Liver (tissue), 8 donors: ENCODE measurements at regions not wholly inside any gene's neighbourhood (a gene's known extent, or its start where the extent isn't known, plus 50 kb on each side); places are given as distances from the start of the nearest gene placed in this dataset.
"Not testable (repeated sequence)": the region's sequence is repeated elsewhere in the genome, so short reads cannot be mapped to it uniquely, and the experiment has no call there.

Source experiments
- DNase-seq: peaks from one replicate; pipeline ENCODE4 v3.0.0-alpha.2; 2017; ENCODE audit warnings: low spot score
- H3K27ac ChIP-seq, 2 donors: one replicate each; pipeline ENCODE4 v1.7.0; 2013; ENCODE audit warnings: inconsistent platforms in 2 of 2, low read length in 2 of 2, control low read depth in 1 of 2, low read depth in 1 of 2, mild to moderate bottlenecking in 1 of 2
- H3K27me3 ChIP-seq, 4 donors: one replicate each; pipeline versions ENCODE4 v1.6.1 to v1.7.0; 2013; ENCODE audit warnings: low read length in 3 of 4, inconsistent platforms in 1 of 4, mild to moderate bottlenecking in 1 of 4, moderate library complexity in 1 of 4; ENCODE audit not compliant: control insufficient read depth in 4 of 4, insufficient read depth in 4 of 4
- H3K36me3 ChIP-seq, 4 donors: one replicate each; pipeline versions ENCODE4 v1.6.1 to v1.7.0; 2013; ENCODE audit warnings: low read length in 3 of 4, mild to moderate bottlenecking in 3 of 4, low read depth in 1 of 4, moderate library complexity in 1 of 4; ENCODE audit not compliant: control insufficient read depth in 4 of 4, insufficient read depth in 3 of 4
- H3K4me1 ChIP-seq, 4 donors: one replicate each; pipeline versions ENCODE4 v1.6.1 to v1.7.0; 2013; ENCODE audit warnings: low read length in 3 of 4, mild to moderate bottlenecking in 3 of 4, moderate library complexity in 1 of 4; ENCODE audit not compliant: control insufficient read depth in 4 of 4, insufficient read depth in 4 of 4
- H3K4me3 ChIP-seq, 3 donors: one replicate each; pipeline versions ENCODE4 v1.6.1 to v1.7.0; 2013; ENCODE audit warnings: low read length in 3 of 3, control low read depth in 1 of 3, low read depth in 1 of 3, mild to moderate bottlenecking in 1 of 3
- H3K9ac ChIP-seq, 2 donors: one replicate each; pipeline ENCODE4 v1.7.0; 2013; ENCODE audit warnings: low read length in 2 of 2, mild to moderate bottlenecking in 2 of 2, moderate library complexity in 2 of 2, control low read depth in 1 of 2, low read depth in 1 of 2
- H3K9me3 ChIP-seq, 4 donors: one replicate each; pipeline versions ENCODE4 v1.6.1 to v1.7.0; 2013; ENCODE audit warnings: low read length in 3 of 4; ENCODE audit not compliant: control insufficient read depth in 4 of 4
- EGR1 ChIP-seq, 2 donors: IDR thresholded peaks; 2 replicates each; pipeline ENCODE4 v1.6.1; 2016 to 2018; ENCODE audit warnings: antibody characterized with exemption in 2 of 2, low read depth in 2 of 2
- FOXA1 ChIP-seq: IDR thresholded peaks from 2 replicates; pipeline ENCODE4 v1.6.1; 2016; ENCODE audit warnings: antibody characterized with exemption
- FOXA2 ChIP-seq: IDR thresholded peaks from 2 replicates; pipeline ENCODE4 v1.6.1; 2016; ENCODE audit warnings: antibody characterized with exemption
- GABPA ChIP-seq, 2 donors: IDR thresholded peaks in 1 of 2; conservative IDR thresholded peaks in 1 of 2; 2 replicates each; pipeline ENCODE4 v1.6.1; 2016; ENCODE audit warnings: antibody characterized with exemption in 2 of 2, mild to moderate bottlenecking in 1 of 2, moderate library complexity in 1 of 2
- HNF4A ChIP-seq, 2 donors: conservative IDR thresholded peaks; 2 replicates each; pipeline ENCODE4 v1.6.1; 2016; ENCODE audit warnings: antibody characterized with exemption in 2 of 2, mild to moderate bottlenecking in 2 of 2
- HNF4G ChIP-seq: IDR thresholded peaks from 2 replicates; pipeline ENCODE4 v1.6.1; 2016; ENCODE audit warnings: antibody characterized with exemption
- JUND ChIP-seq, 2 donors: IDR thresholded peaks; 2 replicates each; pipeline ENCODE4 v1.6.1; 2016; ENCODE audit warnings: antibody characterized with exemption in 2 of 2
- NR2F2 ChIP-seq: IDR thresholded peaks from 2 replicates; pipeline ENCODE4 v1.6.1; 2016; ENCODE audit warnings: antibody characterized with exemption
- RAD21 ChIP-seq, 2 donors: IDR thresholded peaks; 2 replicates each; pipeline ENCODE4 v1.6.1; 2016; ENCODE audit warnings: antibody characterized with exemption in 2 of 2, mild to moderate bottlenecking in 2 of 2
- RXRA ChIP-seq, 2 donors: IDR thresholded peaks; 2 replicates each; pipeline ENCODE4 v1.6.1; 2017 to 2018; ENCODE audit warnings: antibody characterized with exemption in 2 of 2, mild to moderate bottlenecking in 1 of 2
- SP1 ChIP-seq: IDR thresholded peaks from 2 replicates; pipeline ENCODE4 v1.6.1; 2018; ENCODE audit warnings: antibody characterized with exemption, mild to moderate bottlenecking
- TAF1 ChIP-seq: conservative IDR thresholded peaks from 2 replicates; pipeline ENCODE4 v1.6.1; 2016; ENCODE audit warnings: antibody characterized with exemption, mild to moderate bottlenecking
- YY1 ChIP-seq: IDR thresholded peaks from 2 replicates; pipeline ENCODE4 v1.6.1; 2016; ENCODE audit warnings: antibody characterized with exemption, mild to moderate bottlenecking
- WGBS: extraction: QIAGEN DNeasy Blood & Tissue Kit; methylation state at CpG from one replicate; pipeline ENCODE4 v1.1.7; 2013; 5-methylcytosine and 5-hydroxymethylcytosine counted together
- TF ChIP-seq, protein P1 (sequence below): IDR thresholded peaks from 2 replicates; pipeline ENCODE4 v1.6.1; 2016; ENCODE audit warnings: antibody characterized with exemption
- TF ChIP-seq, protein P2 (sequence below): fragments of 150-350 bp; IDR thresholded peaks from 2 replicates; pipeline ENCODE4 v1.5.1; 2017; ENCODE audit warnings: improper control_type of control experiment, low read depth, low read length; ENCODE audit not compliant: missing input control
- TF ChIP-seq, protein P3 (sequence below): IDR thresholded peaks from 2 replicates; pipeline ENCODE4 v1.6.1; 2016; ENCODE audit warnings: antibody characterized with exemption
- TF ChIP-seq, protein P4 (sequence below): IDR thresholded peaks from 2 replicates; pipeline ENCODE4 v1.6.1; 2016; ENCODE audit warnings: antibody characterized with exemption
- donor health status: healthy.
- donor health status: healthy.
- donor health status: healthy.
- donor health status: healthy.
- donor health status: healthy.

DNA sequence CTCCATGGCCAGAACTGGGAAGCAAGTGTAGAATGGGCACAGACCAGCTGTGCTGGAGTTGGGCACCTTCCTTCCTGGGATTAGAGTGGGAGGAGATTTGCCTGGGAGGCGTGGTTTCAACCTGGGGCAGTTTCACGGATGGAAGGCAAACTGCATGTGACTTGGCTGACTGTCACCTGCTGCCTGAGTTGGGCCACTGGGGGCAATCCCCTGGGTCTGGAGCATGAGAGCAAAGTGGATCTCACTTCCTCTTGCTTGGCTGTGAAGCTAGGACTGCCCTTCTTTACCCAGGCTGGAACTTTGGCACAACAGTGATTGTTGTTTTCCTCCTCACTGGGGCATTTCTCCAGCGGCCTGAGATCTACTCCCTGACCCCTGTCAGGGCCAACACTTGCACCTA is 1247.0 kb upstream of the EPHA6 start (continued):
- TF ChIP-seq, protein P1, sequence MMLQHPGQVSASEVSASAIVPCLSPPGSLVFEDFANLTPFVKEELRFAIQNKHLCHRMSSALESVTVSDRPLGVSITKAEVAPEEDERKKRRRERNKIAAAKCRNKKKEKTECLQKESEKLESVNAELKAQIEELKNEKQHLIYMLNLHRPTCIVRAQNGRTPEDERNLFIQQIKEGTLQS: no peak
- TF ChIP-seq RAD21 (IDR thresholded peaks at IDR 0.05): no peak
- TF ChIP-seq FOXA1: no peak
- no peak for TF ChIP-seq TAF1
- no peak for TF ChIP-seq HNF4G
- TF ChIP-seq RXRA (IDR thresholded peaks at IDR 0.05): no peak
- TF ChIP-seq, protein P2, sequence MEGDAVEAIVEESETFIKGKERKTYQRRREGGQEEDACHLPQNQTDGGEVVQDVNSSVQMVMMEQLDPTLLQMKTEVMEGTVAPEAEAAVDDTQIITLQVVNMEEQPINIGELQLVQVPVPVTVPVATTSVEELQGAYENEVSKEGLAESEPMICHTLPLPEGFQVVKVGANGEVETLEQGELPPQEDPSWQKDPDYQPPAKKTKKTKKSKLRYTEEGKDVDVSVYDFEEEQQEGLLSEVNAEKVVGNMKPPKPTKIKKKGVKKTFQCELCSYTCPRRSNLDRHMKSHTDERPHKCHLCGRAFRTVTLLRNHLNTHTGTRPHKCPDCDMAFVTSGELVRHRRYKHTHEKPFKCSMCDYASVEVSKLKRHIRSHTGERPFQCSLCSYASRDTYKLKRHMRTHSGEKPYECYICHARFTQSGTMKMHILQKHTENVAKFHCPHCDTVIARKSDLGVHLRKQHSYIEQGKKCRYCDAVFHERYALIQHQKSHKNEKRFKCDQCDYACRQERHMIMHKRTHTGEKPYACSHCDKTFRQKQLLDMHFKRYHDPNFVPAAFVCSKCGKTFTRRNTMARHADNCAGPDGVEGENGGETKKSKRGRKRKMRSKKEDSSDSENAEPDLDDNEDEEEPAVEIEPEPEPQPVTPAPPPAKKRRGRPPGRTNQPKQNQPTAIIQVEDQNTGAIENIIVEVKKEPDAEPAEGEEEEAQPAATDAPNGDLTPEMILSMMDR: no peak

DNA sequence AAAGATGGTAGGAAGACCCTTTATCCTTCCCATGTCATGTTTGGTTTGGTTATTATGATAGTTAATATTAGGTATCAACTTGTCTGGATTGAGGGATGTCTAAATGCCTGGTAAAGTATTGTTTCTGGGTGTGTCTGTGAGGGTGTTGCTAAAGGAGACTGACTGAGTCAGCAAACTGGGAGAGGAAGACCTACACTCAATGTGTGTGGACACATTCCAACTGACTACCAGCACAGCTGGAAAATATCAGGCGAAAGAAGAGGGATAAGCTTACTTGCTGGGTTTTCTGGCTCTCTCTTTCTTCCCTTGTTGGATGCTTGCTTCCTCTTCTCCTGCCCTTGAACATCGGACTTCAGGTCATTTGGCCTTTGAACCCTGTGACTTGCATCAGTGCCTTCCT is 1227.6 kb upstream of the EPHA6 start:
- Histone ChIP-seq H3K36me3 (no peaks in the 10 kb centered on the region), H3K27me3 (peaks cover 0 to 2% (median 0%) of the 10 kb centered on the region in 4 donors), H3K4me1 (no peaks in the 10 kb centered on the region), H3K9me3 (no peaks in the 10 kb centered on the region), H3K27ac (no peak overlapping the region), H3K4me3 (no peak overlapping the region), H3K9ac (no peak overlapping the region)
- WGBS: 69% methylated on average over 2 of the region's 2 CpGs
- TF ChIP-seq RAD21 (IDR thresholded peaks at IDR 0.05): no peak
- TF ChIP-seq YY1: no peak
- no peak for TF ChIP-seq NR2F2
- no peak for TF ChIP-seq GABPA (IDR thresholded peaks at IDR 0.05 in 1 of 2, conservative IDR thresholded peaks at IDR 0.05 in 1 of 2)
- TF ChIP-seq, protein P3, sequence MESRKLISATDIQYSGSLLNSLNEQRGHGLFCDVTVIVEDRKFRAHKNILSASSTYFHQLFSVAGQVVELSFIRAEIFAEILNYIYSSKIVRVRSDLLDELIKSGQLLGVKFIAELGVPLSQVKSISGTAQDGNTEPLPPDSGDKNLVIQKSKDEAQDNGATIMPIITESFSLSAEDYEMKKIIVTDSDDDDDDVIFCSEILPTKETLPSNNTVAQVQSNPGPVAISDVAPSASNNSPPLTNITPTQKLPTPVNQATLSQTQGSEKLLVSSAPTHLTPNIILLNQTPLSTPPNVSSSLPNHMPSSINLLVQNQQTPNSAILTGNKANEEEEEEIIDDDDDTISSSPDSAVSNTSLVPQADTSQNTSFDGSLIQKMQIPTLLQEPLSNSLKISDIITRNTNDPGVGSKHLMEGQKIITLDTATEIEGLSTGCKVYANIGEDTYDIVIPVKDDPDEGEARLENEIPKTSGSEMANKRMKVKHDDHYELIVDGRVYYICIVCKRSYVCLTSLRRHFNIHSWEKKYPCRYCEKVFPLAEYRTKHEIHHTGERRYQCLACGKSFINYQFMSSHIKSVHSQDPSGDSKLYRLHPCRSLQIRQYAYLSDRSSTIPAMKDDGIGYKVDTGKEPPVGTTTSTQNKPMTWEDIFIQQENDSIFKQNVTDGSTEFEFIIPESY: no peak
- no peak for TF ChIP-seq TAF1
- no peak for DNase-seq

DNA sequence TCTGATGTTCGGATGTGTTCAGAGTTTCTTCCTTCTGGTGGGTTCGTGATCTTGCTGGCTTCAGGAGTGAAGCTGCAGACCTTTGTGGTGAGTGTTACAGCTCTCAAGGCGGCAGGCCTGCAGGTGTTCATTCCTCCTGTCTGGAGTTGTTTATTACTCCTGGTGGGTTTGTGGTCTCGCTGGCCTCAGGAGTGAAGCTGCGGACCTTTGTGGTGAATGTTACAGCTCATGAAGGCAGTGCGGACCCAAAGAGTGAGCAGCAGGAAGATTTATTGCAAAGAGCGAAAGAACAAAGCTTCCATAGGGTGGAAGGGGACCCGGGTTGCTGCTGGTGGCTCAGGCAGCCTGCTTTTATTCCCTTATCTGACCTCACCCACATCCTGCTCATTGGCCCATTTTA is 1226.8 kb upstream of the EPHA6 start:
- not testable (repeated sequence) for H3K4me1 ChIP-seq, H3K27me3 ChIP-seq, H3K9me3 ChIP-seq, H3K27ac ChIP-seq, DNase-seq, H3K9ac ChIP-seq, H3K4me3 ChIP-seq, H3K36me3 ChIP-seq
- 73% methylated on average over 8 of the region's 8 CpGs for whole genome bisulfite sequencing

DNA sequence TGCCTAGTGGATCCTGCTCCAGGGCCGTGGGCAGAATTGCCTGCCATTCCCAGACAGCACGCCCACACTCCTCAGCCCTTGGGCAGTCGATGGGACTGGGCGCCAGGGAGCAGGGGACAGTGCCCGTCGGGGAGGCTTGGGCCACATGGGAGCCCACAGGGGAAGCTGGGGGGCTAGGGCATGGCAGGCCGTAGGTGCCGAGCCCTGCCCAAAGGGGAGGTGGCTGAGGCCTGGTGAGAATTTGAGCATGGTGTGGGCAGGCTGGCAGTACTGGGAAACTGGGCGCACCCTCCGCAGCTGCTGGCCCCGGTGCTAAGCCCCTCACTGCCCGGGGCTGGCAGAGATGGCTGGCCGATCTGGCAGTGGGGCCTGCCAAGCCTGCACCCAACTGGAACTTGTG is 1225.9 kb upstream of the EPHA6 start:
- Histone ChIP-seq H3K9me3 (no peaks in the 10 kb centered on the region), H3K27me3 (peaks cover 0 to 2% (median 0%) of the 10 kb centered on the region in 4 donors), H3K4me3 (no peak overlapping the region), H3K4me1 (no peaks in the 10 kb centered on the region), H3K9ac (no peak overlapping the region), H3K27ac (no peak overlapping the region), H3K36me3 (no peaks in the 10 kb centered on the region)
- no peak for TF ChIP-seq HNF4A (conservative IDR thresholded peaks at IDR 0.05)
- TF ChIP-seq FOXA1: no peak
- TF ChIP-seq, protein P2: no peak
- TF ChIP-seq, protein P1: no peak
- no peak for TF ChIP-seq FOXA2
- TF ChIP-seq SP1: no peak
- TF ChIP-seq JUND (IDR thresholded peaks at IDR 0.05): no peak
- no peak for TF ChIP-seq RAD21 (IDR thresholded peaks at IDR 0.05)
- TF ChIP-seq TAF1: no peak
- TF ChIP-seq, protein P4, sequence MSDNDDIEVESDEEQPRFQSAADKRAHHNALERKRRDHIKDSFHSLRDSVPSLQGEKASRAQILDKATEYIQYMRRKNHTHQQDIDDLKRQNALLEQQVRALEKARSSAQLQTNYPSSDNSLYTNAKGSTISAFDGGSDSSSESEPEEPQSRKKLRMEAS: no peak
- TF ChIP-seq YY1: no peak
- TF ChIP-seq RXRA (IDR thresholded peaks at IDR 0.05): no peak
- no peak for TF ChIP-seq EGR1 (IDR thresholded peaks at IDR 0.05; ENCODE audit: low read depth in 2 of 2)
- TF ChIP-seq, protein P3: no peak
- WGBS: 83% methylated on average over 13 of the region's 13 CpGs
- DNase-seq: no peak
